Stimulated activated CD8-positive, alpha-beta memory T cell treated with anti-CD3 and anti-CD28 coated beads, Interleukin-15, amount 100 ng/mL, for 1 hour (primary cell): ENCODE measurements at regions not wholly inside any gene's neighbourhood (a gene's known extent, or its start where the extent isn't known, plus 50 kb on each side); places are given as distances from the start of the nearest gene placed in this dataset.
"Not testable (repeated sequence)": the region's sequence is repeated elsewhere in the genome, so short reads cannot be mapped to it uniquely, and the experiment has no call there.

Experiments used
- DNase-seq: peaks from one replicate; pipeline ENCODE4 v3.0.0-alpha.2; 2020; ENCODE audit warnings: low read depth

- not testable (repeated sequence) for DNase-seq
Measured at GRCh38 chr2:87610974-87611373, 136.9 kb upstream of the PLGLB2 start.

GRCh38 chr2:87611416-87611815, 136.5 kb upstream of the PLGLB2 start:
- DNase-seq, result not testable (repeated sequence)

- not testable (repeated sequence) for DNase-seq
Measured at GRCh38 chr2:87611956-87612355, 135.9 kb upstream of the PLGLB2 start.

GRCh38 chr2:87614829-87615434, 133.0 kb upstream of the PLGLB2 start:
- not testable (repeated sequence) for DNase-seq

GRCh38 chr2:87619121-87619520, 128.8 kb upstream of the PLGLB2 start:
- DNase-seq, result not testable (repeated sequence)

- DNase-seq, result not testable (repeated sequence)
Measured at GRCh38 chr2:87621139-87621538, 126.7 kb upstream of the PLGLB2 start.

GRCh38 chr2:87622720-87623119, 125.2 kb upstream of the PLGLB2 start:
- not testable (repeated sequence) for DNase-seq

GRCh38 chr2:87629491-87630458, 118.1 kb upstream of the PLGLB2 start:
- not testable (repeated sequence) for DNase-seq

- DNase-seq, result not testable (repeated sequence)
Measured at GRCh38 chr2:87630892-87631291, 117.0 kb upstream of the PLGLB2 start.

GRCh38 chr2:87631402-87631801, 116.5 kb upstream of the PLGLB2 start:
- not testable (repeated sequence) for DNase-seq

GRCh38 chr2:87633287-87633963, 114.5 kb upstream of the PLGLB2 start:
- not testable (repeated sequence) for DNase-seq

- DNase-seq, result not testable (repeated sequence)
Measured at GRCh38 chr2:87634106-87634505, 113.8 kb upstream of the PLGLB2 start.

GRCh38 chr2:87634971-87635650, 112.8 kb upstream of the PLGLB2 start:
- DNase-seq, result not testable (repeated sequence)

- not testable (repeated sequence) for DNase-seq
Measured at GRCh38 chr2:87636246-87636645, 111.6 kb upstream of the PLGLB2 start.

GRCh38 chr2:87636735-87637134, 111.2 kb upstream of the PLGLB2 start:
- not testable (repeated sequence) for DNase-seq

GRCh38 chr2:87637249-87637990, 110.5 kb upstream of the PLGLB2 start:
- not testable (repeated sequence) for DNase-seq

GRCh38 chr2:87638114-87638807, 109.6 kb upstream of the PLGLB2 start:
- DNase-seq, result not testable (repeated sequence)

GRCh38 chr2:87638872-87639271, 109.0 kb upstream of the PLGLB2 start:
- not testable (repeated sequence) for DNase-seq

GRCh38 chr2:87639801-87640440, 108.0 kb upstream of the PLGLB2 start:
- not testable (repeated sequence) for DNase-seq
